SK-N-MC (cell line): ENCODE measurements at regions not wholly inside any gene's neighbourhood (a gene's known extent, or its start where the extent isn't known, plus 50 kb on each side); places are given as distances from the start of the nearest gene placed in this dataset.

Experiments used
- EZH2 ChIP-seq: fragments of 200-600 bp; sonication (generic); IDR thresholded peaks from one replicate; pipeline ENCODE4 v1.6.1; 2017; ENCODE audit warnings: antibody characterized with exemption
- POLR2AphosphoS5 ChIP-seq: IDR thresholded peaks from 2 replicates; pipeline ENCODE4 v1.6.1; 2012; ENCODE audit warnings: mild to moderate bottlenecking, low read depth, low read length, borderline replicate concordance

DNA sequence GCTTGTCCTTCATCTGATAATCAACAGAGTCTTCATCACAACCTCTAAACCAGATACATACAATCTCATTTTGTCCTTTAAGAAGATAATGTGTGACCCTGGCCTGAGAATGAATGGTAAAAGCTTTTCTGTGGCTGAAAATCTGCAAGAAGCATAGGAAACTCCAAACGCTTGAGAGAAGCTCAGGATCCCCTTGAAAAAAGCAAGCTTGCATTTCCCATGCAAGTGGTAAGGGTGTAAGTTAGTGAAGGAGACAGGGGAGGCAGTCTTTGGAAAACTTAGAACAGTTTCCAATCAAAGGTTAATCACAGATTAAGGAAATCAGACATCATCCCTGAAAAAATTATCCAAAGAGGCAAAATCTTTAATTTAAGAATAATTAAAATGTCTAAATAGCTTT lies 413.6 kb upstream of the SALL3 start:
- no peak for TF ChIP-seq EZH2
- no peak for TF ChIP-seq POLR2AphosphoS5
